PFSK-1 (cell line): ENCODE measurements at regions not wholly inside any gene's neighbourhood (a gene's known extent, or its start where the extent isn't known, plus 50 kb on each side); places are given as distances from the start of the nearest gene placed in this dataset.

Experiments used
- FOXP2 ChIP-seq: optimal IDR thresholded peaks from 2 replicates; pipeline ENCODE3; 2011; ENCODE audit warnings: borderline replicate concordance, control low read depth, inconsistent platforms; ENCODE audit not compliant: insufficient read depth; ENCODE audit errors: extremely low read length, extremely low read depth
- POLR2AphosphoS5 ChIP-seq: IDR thresholded peaks from 2 replicates; pipeline ENCODE4 v1.6.1; 2012; ENCODE audit warnings: low read depth, mild to moderate bottlenecking, control low read depth, low read length, moderate library complexity
- SIN3A ChIP-seq: IDR thresholded peaks from 2 replicates; pipeline ENCODE4 v1.6.1; 2012; ENCODE audit warnings: mild to moderate bottlenecking, low read length, moderate library complexity, borderline replicate concordance; ENCODE audit not compliant: insufficient read depth
- TAF1 ChIP-seq: IDR thresholded peaks from 2 replicates; pipeline ENCODE4 v1.6.1; 2012; ENCODE audit warnings: low read length, control low read depth, borderline replicate concordance; ENCODE audit not compliant: insufficient read depth
- TF ChIP-seq, protein P1 (sequence below), 2 experiments: IDR thresholded peaks; 2 replicates each; pipeline versions ENCODE4 v1.6.1 to v1.8.0; 2011 to 2012; ENCODE audit warnings: low read depth in 2 of 2, low read length in 2 of 2, control low read depth in 1 of 2, inconsistent platforms in 1 of 2, mild to moderate bottlenecking in 1 of 2, moderate library complexity in 1 of 2; ENCODE audit not compliant: insufficient read depth in 1 of 2

DNA sequence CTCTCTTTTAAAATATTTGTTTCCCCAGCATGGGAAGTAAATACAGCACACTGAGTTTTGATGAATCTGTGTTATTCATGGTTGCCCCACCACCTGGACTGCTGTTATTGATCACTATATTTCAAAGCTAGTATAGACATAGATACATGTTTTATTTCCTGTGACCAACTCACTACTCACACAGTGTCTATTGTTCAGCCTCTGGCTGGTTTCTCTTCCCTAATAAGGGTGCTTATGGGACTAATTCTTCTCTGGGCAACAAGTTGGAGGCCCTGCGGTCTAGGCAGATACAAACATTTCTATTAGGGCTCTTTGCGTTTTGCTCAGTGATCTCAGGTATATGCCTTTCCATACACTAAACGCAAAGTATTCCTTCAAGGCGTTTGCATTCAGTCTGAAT, 1191.0 kb upstream of the TMEM132C start:
- TF ChIP-seq FOXP2 = no peak
- no peak for TF ChIP-seq SIN3A
- TF ChIP-seq, protein P1, sequence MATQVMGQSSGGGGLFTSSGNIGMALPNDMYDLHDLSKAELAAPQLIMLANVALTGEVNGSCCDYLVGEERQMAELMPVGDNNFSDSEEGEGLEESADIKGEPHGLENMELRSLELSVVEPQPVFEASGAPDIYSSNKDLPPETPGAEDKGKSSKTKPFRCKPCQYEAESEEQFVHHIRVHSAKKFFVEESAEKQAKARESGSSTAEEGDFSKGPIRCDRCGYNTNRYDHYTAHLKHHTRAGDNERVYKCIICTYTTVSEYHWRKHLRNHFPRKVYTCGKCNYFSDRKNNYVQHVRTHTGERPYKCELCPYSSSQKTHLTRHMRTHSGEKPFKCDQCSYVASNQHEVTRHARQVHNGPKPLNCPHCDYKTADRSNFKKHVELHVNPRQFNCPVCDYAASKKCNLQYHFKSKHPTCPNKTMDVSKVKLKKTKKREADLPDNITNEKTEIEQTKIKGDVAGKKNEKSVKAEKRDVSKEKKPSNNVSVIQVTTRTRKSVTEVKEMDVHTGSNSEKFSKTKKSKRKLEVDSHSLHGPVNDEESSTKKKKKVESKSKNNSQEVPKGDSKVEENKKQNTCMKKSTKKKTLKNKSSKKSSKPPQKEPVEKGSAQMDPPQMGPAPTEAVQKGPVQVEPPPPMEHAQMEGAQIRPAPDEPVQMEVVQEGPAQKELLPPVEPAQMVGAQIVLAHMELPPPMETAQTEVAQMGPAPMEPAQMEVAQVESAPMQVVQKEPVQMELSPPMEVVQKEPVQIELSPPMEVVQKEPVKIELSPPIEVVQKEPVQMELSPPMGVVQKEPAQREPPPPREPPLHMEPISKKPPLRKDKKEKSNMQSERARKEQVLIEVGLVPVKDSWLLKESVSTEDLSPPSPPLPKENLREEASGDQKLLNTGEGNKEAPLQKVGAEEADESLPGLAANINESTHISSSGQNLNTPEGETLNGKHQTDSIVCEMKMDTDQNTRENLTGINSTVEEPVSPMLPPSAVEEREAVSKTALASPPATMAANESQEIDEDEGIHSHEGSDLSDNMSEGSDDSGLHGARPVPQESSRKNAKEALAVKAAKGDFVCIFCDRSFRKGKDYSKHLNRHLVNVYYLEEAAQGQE (IDR thresholded peaks at IDR 0.05; ENCODE audit: insufficient read depth in 1 of 2, low read depth in 2 of 2, low read length in 2 of 2) = no peak
- no peak for TF ChIP-seq TAF1
- TF ChIP-seq POLR2AphosphoS5 = no peak

DNA sequence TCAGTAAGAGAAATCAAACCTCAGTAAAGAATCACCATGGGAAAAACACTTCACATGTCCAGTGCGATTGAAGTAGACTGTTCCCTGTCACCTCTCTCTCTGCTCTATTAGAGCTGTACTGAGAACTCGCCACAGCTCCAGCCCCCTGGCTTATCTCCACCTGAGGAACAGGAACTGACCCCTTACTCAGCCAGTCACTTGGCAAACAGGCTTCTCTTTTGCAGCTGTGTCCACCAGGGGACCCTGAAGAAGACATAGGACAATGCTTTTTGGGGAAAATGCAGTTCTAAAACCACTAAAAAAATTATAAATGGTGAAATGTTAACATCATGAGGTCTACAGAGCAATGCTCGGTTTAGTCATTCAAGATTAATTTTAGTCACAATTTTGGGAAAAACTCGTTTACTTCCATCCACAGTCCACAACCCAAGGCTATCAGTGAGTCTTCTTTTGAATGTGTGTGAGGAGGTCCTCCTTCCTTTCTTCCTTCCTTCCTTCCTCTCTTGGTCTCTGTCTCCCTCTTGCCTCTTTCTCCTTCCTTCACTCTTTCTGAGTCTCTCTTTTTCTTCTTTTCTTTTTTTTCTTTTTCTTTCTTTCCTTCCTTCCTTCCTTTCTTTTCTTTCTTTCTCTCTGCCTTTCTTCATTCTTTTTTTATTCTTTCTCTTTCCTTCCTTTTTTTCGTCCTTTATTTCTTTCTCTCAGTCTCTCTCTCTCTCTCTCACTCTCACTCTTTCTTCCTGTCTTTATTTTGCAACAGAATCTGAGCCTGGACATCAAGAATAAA, 1189.5 kb upstream of the TMEM132C start:
- TF ChIP-seq, protein P1 (IDR thresholded peaks at IDR 0.05; ENCODE audit: insufficient read depth in 1 of 2, low read depth in 2 of 2, low read length in 2 of 2) = no peak
- no peak for TF ChIP-seq SIN3A
- TF ChIP-seq FOXP2 = no peak
- no peak for TF ChIP-seq POLR2AphosphoS5
- no peak for TF ChIP-seq TAF1

DNA sequence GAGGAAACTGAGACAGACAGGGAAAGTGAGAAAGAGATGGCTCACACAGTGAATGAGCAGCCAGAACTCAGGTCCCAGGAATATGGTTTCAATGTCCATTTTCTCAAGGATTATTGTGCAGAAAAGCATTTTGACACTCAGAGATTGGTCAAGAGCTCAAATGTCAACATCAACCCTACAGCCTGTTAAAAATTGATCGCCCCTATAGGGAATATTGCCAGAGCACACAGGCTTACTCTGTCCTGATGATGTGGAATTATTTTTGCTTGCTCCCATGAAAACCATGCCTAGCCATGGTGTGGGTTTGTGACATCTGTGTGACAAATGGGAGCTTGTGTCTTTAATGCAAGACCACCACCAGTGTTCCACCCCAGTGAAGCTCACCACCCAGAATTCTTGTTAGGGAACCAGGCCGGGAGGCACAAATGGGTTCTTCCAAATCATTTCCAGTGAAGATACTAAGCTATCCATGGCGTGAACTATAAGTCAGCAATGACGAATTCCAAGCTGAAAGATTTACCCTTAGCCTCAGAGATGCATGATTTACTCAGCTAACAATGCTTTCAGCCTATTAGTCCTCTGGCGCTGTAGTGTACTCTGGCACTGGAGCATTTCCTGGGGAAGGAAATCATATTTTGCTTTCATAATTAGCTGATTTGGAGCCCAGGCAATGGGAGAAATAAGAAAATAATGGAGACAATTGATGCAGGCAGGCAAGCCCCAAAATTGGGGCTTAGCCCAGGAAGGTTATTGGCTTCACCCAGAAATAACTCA, 1188.2 kb upstream of the TMEM132C start:
- TF ChIP-seq POLR2AphosphoS5 = no peak
- TF ChIP-seq, protein P1 (IDR thresholded peaks at IDR 0.05; ENCODE audit: insufficient read depth in 1 of 2, low read depth in 2 of 2, low read length in 2 of 2) = no peak
- no peak for TF ChIP-seq FOXP2
- TF ChIP-seq SIN3A = no peak
- TF ChIP-seq TAF1 = no peak

DNA sequence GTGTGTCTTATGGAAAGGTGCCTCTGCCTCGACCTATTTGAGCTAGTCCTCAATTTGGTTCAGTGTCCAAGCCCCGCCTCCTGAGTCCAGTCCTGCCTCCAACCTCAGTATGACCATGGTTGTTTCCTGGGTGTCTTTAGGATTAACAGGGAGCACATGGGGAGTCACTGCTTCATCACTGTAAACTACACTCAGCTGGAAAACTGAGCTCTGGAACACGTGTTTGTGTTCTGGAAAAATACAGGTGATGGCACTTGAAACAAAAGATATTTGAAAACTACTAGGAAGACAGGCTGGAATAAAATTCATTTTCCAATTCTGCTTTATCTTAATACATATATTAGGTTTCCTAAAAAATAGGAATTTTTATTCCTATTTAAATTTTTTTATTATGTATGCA, 1187.3 kb upstream of the TMEM132C start:
- TF ChIP-seq POLR2AphosphoS5 (no peak), FOXP2 (no peak), TAF1 (no peak), SIN3A (no peak)
- TF ChIP-seq, protein P1 (IDR thresholded peaks at IDR 0.05; ENCODE audit: insufficient read depth in 1 of 2, low read depth in 2 of 2, low read length in 2 of 2) = no peak

DNA sequence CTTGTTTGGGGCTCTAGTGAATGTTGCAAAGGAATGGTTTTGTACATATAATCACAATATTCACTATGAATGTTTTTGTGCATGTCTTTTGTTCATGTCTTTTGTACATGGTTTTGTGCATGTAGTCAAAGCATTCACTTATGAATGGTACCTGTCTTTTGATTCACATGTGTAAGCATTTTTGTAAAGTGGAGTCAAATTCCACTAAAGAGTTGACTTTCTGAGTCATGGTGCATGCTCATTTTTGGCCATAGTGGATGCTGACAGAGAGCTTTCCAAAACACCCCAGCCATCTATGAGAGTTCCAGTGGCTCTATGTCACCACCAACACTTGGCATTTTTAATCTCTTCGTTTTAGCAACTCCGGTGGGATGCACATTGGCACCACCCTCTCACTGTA, 1185.9 kb upstream of the TMEM132C start:
- TF ChIP-seq POLR2AphosphoS5 (no peak), TAF1 (no peak), SIN3A (no peak), FOXP2 (no peak)
- TF ChIP-seq, protein P1 (IDR thresholded peaks at IDR 0.05; ENCODE audit: insufficient read depth in 1 of 2, low read depth in 2 of 2, low read length in 2 of 2) = no peak
